ENCODE measurements at regions not wholly inside any gene's neighbourhood (a gene's known extent, or its start where the extent isn't known, plus 50 kb on each side); places are given as distances from the start of the nearest gene placed in this dataset.

GRCh38 chr12:64931321-64931720 is 106.9 kb downstream of the TBC1D30 start:
- no peak overlapping the region for H3K4me3 ChIP-seq
- no peaks in the 10 kb centered on the region for H3K36me3 ChIP-seq
- no peak for DNase-seq (ENCODE audit: low read depth in 1 of 2, low spot score in 2 of 2)
- no peak overlapping the region for H3K27ac ChIP-seq
- no peaks in the 10 kb centered on the region for H3K9me3 ChIP-seq (replicated peaks)
- H3K4me1 ChIP-seq (replicated peaks): no peaks in the 10 kb centered on the region
- no peaks in the 10 kb centered on the region for H3K27me3 ChIP-seq (replicated peaks)

DNA sequence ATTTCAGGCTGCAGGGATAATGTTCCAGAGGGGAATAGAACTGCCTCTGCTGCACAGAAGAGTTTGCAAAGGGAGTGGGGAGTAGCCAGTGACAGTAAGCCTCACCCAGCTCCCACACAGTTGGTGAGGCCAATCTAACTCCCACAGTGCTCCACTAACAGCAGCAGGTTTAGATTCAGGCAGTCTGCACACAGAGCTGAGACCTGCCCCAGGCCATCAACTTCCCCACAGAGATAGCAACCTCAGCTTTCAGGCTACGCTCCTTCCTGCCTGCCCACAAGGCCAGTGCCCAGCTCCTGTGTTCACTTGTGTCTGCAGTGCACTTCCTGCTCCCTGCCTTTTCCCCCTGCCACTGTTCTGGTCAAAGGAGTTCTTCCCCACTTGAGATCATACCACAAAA is 107.5 kb downstream of the TBC1D30 start:
- no peaks in the 10 kb centered on the region for H3K4me1 ChIP-seq (replicated peaks)
- no peak overlapping the region for H3K4me3 ChIP-seq
- no peaks in the 10 kb centered on the region for H3K9me3 ChIP-seq (replicated peaks)
- DNase-seq (ENCODE audit: low read depth in 1 of 2, low spot score in 2 of 2): no peak
- no peaks in the 10 kb centered on the region for H3K27me3 ChIP-seq (replicated peaks)
- H3K27ac ChIP-seq: no peak overlapping the region
- H3K36me3 ChIP-seq: no peaks in the 10 kb centered on the region

DNA sequence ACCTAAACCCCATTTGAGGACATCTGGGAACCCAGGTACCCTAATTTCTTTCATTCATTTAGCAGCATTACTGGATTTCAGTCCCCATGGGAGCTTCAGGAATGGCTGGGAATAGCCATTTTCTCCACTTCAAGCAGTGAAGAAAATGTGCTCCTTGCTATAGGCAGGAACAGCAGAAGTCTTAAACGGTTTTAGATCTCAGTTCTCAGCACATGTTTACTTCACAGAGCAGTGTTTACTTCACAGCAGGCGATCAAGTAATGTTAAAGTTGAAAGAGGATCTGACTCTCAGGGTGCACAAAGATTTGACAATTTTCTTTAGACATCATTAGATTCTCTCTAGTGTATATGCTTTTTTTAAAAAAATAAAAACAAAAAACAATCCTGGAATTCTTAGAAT is 109.3 kb downstream of the TBC1D30 start:
- Histone ChIP-seq H3K27ac (no peak overlapping the region), H3K4me3 (no peak overlapping the region), H3K36me3 (no peaks in the 10 kb centered on the region), H3K9me3 (replicated peaks) (no peaks in the 10 kb centered on the region), H3K4me1 (replicated peaks) (no peaks in the 10 kb centered on the region), H3K27me3 (replicated peaks) (no peaks in the 10 kb centered on the region)
- no peak for DNase-seq (ENCODE audit: low read depth in 1 of 2, low spot score in 2 of 2)

DNA sequence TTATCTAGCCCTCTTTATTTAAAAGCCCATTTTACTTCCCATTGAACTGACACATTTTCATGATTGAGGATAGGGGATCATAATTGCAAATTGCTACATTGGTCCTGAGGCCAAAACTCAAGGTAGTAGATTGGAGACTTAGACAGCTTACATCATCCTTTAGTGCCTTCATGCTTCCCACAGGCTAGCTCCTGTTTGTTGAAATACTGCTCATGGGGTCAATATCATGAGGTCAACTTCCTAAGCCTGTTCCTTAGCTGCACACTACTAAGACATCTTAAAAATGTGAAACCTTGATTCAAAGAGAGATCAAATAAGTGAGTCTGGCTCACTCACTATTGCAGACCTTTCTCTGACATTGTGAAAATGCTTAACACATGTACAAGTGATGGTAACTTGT is 113.0 kb downstream of the TBC1D30 start:
- no peak overlapping the region for H3K27ac ChIP-seq
- DNase-seq (ENCODE audit: low read depth in 1 of 2, low spot score in 2 of 2): no peak
- H3K9me3 ChIP-seq (replicated peaks): no peaks in the 10 kb centered on the region
- no peaks in the 10 kb centered on the region for H3K36me3 ChIP-seq
- no peaks in the 10 kb centered on the region for H3K4me1 ChIP-seq (replicated peaks)
- no peaks in the 10 kb centered on the region for H3K27me3 ChIP-seq (replicated peaks)
- H3K4me3 ChIP-seq: no peak overlapping the region

- Histone ChIP-seq H3K27ac (no peak overlapping the region), H3K4me1 (replicated peaks) (no peaks in the 10 kb centered on the region), H3K27me3 (replicated peaks) (no peaks in the 10 kb centered on the region), H3K36me3 (no peaks in the 10 kb centered on the region), H3K4me3 (no peak overlapping the region), H3K9me3 (replicated peaks) (no peaks in the 10 kb centered on the region)
- DNase-seq (ENCODE audit: low read depth in 1 of 2, low spot score in 2 of 2): no peak
Observed at GRCh38 chr12:64938179-64938578, 113.7 kb downstream of the TBC1D30 start.

DNA sequence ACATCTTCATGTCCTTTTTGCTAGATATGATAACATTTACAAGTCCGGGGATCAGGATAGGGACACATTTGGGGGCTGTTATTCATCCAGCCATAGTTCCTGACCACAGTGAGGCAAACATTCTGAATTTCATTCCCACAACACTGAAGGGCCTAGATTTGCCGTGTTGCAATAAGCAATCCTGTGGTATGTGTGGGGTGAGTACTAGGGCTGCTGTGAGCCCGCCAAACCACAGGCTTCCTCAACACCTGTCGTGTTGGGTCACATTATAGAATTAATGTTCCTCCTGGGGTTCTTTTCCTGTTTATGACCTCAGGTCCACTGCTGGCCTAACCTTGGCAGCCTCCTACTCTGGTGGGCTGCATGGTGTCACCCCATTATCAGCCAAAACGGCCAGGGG is 119.2 kb downstream of the TBC1D30 start:
- DNase-seq (ENCODE audit: low read depth in 1 of 2, low spot score in 2 of 2): no peak
- Histone ChIP-seq H3K4me3 (no peak overlapping the region), H3K36me3 (no peaks in the 10 kb centered on the region), H3K4me1 (replicated peaks) (peaks cover 10% of the 10 kb centered on the region), H3K9me3 (replicated peaks) (no peaks in the 10 kb centered on the region), H3K27me3 (replicated peaks) (no peaks in the 10 kb centered on the region), H3K27ac (no peak overlapping the region)

- peaks cover 10% of the 10 kb centered on the region for H3K4me1 ChIP-seq (replicated peaks)
- no peak for DNase-seq (ENCODE audit: low read depth in 1 of 2, low spot score in 2 of 2)
- no peaks in the 10 kb centered on the region for H3K9me3 ChIP-seq (replicated peaks)
- no peak overlapping the region for H3K27ac ChIP-seq
- no peaks in the 10 kb centered on the region for H3K27me3 ChIP-seq (replicated peaks)
- H3K36me3 ChIP-seq: no peaks in the 10 kb centered on the region
- H3K4me3 ChIP-seq: no peak overlapping the region
Observed at GRCh38 chr12:64944966-64945365, 120.5 kb downstream of the TBC1D30 start.

DNA sequence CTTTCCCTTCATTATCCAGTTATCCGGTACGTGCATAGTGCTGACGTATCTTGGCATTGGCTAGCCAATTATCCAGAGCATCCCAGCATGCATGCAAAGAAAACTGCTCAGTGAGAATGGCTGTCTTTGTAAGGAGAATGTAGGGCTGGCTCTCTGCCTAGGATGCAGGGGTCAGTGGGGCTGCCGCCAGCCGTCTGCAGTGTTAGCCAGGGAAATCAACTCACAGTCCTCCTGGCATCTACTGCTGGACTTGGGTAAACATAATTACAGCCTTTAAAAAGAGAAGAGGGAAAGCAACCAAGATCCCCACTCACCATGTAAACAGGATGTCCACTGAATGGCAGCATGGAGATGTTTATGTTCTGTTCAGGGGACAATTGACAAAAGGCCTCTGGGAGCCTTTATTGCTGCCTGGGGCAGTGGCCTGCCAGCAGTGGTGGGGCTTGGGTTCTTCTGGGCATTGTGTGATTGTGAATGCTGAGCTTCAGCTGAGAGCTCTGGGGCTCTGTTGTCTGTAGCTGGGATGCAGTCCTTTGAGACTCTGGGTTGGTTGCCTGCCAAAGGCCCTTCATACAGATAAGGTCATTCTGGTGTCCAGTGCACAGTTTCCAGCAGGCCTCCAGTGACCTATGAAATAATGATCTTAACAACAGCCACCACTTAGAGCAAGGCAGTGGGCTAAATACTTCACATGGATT is 121.8 kb downstream of the TBC1D30 start:
- Histone ChIP-seq H3K27ac (no peak overlapping the region), H3K27me3 (replicated peaks) (no peaks in the 10 kb centered on the region), H3K4me3 (no peak overlapping the region), H3K4me1 (replicated peaks) (peaks cover 10% of the 10 kb centered on the region), H3K36me3 (no peaks in the 10 kb centered on the region), H3K9me3 (replicated peaks) (no peaks in the 10 kb centered on the region)
- peak; percentile 59 to 77 for DNase-seq (ENCODE audit: low read depth in 1 of 2, low spot score in 2 of 2)

DNA sequence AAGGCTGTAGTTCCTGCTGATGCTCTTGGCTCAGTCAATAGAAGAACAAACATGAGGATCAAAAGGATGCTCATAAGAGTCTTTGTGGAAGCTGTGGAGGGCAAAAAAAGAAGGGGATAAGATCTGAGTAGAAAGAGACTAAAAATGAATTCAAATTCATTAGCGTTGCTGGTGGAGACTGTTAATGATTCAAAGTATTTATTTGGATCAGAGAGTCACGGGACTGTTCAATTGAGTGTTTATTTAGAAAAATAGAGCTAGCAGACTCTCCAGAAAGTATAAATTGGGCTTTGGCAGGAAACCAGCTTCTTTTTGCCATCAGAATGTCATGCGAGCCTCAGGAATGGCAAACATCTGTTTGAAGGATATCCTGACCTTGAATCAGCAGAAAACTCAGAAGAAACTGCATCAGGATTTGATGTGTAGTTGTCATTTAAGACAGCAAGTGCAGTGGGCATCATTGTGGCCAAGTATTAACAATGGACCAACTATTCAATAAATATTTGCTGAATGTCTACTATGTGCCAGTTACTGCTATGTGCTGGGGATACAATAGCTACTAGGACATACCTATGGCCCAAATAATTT is 126.4 kb downstream of the TBC1D30 start:
- Histone ChIP-seq H3K27me3 (replicated peaks) (no peaks in the 10 kb centered on the region), H3K9me3 (replicated peaks) (no peaks in the 10 kb centered on the region), H3K27ac (no peak overlapping the region), H3K4me1 (replicated peaks) (peaks cover 8% of the 10 kb centered on the region), H3K36me3 (no peaks in the 10 kb centered on the region), H3K4me3 (no peak overlapping the region)
- DNase-seq (ENCODE audit: low read depth in 1 of 2, low spot score in 2 of 2): peak in 1 of 2 experiments; percentile 9

- Histone ChIP-seq H3K27ac (no peak overlapping the region), H3K27me3 (replicated peaks) (no peaks in the 10 kb centered on the region), H3K4me3 (no peak overlapping the region), H3K4me1 (replicated peaks) (no peaks in the 10 kb centered on the region; the same call in 1 of the 2 replicates), H3K36me3 (no peaks in the 10 kb centered on the region), H3K9me3 (replicated peaks) (no peaks in the 10 kb centered on the region)
- DNase-seq (ENCODE audit: low read depth in 1 of 2, low spot score in 2 of 2): no peak
Observed at GRCh38 chr12:64951944-64952343, 127.5 kb downstream of the TBC1D30 start.

DNA sequence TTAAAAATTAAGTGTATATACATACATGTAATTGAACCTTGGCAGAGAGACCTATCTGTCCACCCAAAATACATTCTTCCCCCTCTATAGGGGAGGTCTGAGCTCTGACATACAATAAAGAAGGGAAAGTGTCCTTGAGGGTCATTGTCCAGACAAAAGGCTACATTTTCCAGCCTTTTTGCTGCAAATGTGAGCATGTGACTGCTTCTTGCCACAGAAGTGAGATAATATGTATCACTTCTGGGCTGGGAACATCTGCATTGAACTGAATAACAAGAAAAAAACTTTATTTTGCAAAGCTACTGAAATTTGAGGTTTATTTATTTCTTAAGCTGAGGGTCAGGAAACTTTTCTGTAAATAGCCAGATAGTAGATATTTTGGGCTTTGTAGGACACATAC is 131.3 kb downstream of the TBC1D30 start:
- no peaks in the 10 kb centered on the region for H3K9me3 ChIP-seq (replicated peaks)
- H3K4me1 ChIP-seq (replicated peaks): no peaks in the 10 kb centered on the region; the same call in 1 of the 2 replicates
- H3K4me3 ChIP-seq: no peak overlapping the region
- no peaks in the 10 kb centered on the region for H3K36me3 ChIP-seq
- no peak overlapping the region for H3K27ac ChIP-seq
- H3K27me3 ChIP-seq (replicated peaks): no peaks in the 10 kb centered on the region
- DNase-seq (ENCODE audit: low read depth in 1 of 2, low spot score in 2 of 2): no peak

DNA sequence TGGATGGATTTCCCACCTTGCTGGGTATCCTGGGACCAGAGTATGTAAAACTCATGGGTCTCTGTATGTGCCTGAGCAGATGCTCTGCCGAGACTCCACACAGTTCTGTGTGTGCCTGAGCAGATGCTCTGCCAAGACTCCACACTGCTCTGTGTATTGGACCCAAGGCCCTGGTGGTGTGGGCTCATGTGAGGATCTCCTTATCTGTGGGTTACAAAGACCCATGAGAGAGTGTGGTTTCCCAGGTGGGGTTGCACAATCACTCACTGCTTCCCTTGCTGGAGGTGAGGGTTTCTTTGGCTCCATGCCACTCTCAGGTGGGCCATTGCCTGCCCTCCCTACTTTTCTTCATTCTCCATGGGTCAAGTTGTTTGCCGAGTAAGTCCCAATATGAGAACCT is 141.5 kb downstream of the TBC1D30 start:
- H3K27me3 ChIP-seq (replicated peaks): no peaks in the 10 kb centered on the region; the same call in 1 of the 2 replicates
- no peak for DNase-seq (ENCODE audit: low read depth in 1 of 2, low spot score in 2 of 2)
- H3K36me3 ChIP-seq: no peaks in the 10 kb centered on the region
- H3K4me1 ChIP-seq (replicated peaks): peaks cover 29% of the 10 kb centered on the region
- no peaks in the 10 kb centered on the region for H3K9me3 ChIP-seq (replicated peaks)
- H3K4me3 ChIP-seq: no peak overlapping the region
- no peak overlapping the region for H3K27ac ChIP-seq

GRCh38 chr12:64968989-64969819 is 144.8 kb downstream of the TBC1D30 start:
- Histone ChIP-seq H3K27me3 (replicated peaks) (no peaks in the 10 kb centered on the region), H3K4me1 (replicated peaks) (peaks cover 29% of the 10 kb centered on the region), H3K9me3 (replicated peaks) (no peaks in the 10 kb centered on the region), H3K27ac (peak overlapping the region; percentile 96), H3K36me3 (no peaks in the 10 kb centered on the region), H3K4me3 (no peak overlapping the region)
- peak in 1 of 2 experiments; percentile 82 for DNase-seq (ENCODE audit: low read depth in 1 of 2, low spot score in 2 of 2)

- Histone ChIP-seq H3K27ac (no peak overlapping the region), H3K4me3 (no peak overlapping the region), H3K27me3 (replicated peaks) (no peaks in the 10 kb centered on the region), H3K36me3 (no peaks in the 10 kb centered on the region), H3K4me1 (replicated peaks) (no peaks in the 10 kb centered on the region), H3K9me3 (replicated peaks) (no peaks in the 10 kb centered on the region)
- no peak for DNase-seq (ENCODE audit: low read depth in 1 of 2, low spot score in 2 of 2)
Observed at GRCh38 chr12:64976131-64976530, 145.0 kb downstream of the WIF1 start.
